Stimulated activated CD4-positive, alpha-beta T cell treated with anti-CD3 and anti-CD28 coated beads, TNF-alpha, amount 100 ng/mL, for 48 hours (primary cell): ENCODE measurements at regions not wholly inside any gene's neighbourhood (a gene's known extent, or its start where the extent isn't known, plus 50 kb on each side); places are given as distances from the start of the nearest gene placed in this dataset.

Experiments used
- DNase-seq, 3 donors: peaks; one replicate each; pipeline ENCODE4 v3.0.0-alpha.2; 2020; ENCODE audit warnings: low read depth in 3 of 3

DNA sequence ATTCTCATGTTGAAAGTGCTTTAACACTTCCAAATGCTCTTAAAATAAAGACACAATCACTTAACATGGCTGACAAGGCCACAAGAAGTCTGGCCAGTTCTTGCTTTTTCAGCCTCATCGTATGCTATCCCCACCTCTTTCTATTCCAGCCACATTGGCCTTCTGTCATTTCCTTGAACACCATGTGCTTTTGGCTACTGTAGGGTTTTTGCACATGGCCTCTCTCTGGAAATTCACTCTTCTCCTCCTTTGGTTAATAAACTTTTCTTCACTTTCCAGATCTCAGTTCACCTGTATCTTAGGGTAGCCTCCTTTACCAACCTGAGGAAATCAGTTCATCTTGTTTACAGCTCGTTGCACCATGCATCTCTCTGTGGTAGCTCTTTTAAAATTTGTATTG, 450.5 kb upstream of the MEX3C start:
- no peak for DNase-seq

DNA sequence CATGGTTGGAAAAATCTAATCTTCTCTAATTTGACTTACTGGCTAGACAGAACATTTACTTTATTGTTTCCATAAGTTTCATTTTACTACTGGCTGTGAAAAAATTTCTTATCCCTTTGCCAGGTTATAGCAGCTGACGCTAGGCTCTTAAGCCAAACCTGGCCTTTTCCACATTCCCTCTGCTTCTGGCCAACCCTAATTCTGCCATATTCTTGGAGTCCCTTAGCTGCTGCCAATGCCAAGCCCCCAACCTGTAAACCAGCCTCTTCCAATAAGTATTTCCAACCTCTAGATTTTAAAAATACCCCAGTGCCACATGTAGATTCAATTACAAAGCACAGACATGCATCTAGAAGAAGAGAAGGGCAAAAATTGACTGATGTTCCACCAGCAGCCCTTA, 452.3 kb upstream of the MEX3C start:
- DNase-seq: no peak

DNA sequence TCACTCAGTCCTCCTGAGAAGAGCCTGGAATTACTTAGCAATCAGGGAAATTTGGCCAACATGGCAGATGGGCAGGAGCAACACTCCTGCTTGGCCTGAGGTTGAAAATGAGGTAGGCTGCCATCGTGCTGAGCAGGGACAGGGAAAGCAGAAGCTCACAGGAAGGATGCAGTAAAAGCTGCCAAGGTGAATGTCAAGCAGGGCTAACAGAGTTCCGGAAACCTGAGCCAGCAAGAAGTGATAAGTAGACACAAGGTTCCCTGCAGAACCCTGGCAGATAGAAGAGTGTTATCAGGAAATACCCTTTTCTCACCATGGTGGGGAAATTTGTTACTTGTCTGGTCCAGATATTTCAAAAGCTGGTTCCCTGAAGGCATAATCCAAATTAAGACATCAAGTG, 454.3 kb upstream of the MEX3C start:
- no peak for DNase-seq

DNA sequence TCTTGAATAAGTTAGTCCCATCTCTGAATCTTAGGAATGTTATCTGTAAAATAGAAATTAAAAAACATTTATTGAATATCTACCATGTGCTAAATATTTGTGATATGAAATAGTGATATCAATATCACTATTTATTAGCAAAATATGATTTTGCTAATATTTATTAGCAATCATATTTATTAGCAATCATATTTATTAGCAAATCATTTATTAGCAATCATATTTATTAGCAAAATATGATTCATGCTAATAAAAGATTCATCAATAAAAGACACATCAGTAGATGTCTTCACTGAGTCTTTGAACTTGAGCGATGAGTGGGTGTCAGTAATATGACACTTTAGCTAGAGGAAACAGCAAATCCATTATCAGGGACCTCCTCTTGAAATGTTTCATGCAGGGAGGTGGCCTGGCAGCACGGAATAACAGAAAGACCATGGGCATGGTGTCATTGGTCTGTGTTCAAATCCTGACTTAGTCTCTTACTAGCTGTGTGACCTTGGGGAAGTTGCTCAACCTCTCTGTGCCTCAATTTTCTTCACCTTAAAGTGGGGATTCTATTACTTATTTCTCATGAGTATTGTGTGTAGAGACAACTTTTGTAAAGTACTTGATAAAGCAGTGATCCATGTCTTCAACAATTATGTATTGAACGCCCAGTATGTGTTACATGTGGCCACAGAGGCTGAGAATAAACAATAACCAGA, 456.2 kb upstream of the MEX3C start:
- DNase-seq: no peak

DNA sequence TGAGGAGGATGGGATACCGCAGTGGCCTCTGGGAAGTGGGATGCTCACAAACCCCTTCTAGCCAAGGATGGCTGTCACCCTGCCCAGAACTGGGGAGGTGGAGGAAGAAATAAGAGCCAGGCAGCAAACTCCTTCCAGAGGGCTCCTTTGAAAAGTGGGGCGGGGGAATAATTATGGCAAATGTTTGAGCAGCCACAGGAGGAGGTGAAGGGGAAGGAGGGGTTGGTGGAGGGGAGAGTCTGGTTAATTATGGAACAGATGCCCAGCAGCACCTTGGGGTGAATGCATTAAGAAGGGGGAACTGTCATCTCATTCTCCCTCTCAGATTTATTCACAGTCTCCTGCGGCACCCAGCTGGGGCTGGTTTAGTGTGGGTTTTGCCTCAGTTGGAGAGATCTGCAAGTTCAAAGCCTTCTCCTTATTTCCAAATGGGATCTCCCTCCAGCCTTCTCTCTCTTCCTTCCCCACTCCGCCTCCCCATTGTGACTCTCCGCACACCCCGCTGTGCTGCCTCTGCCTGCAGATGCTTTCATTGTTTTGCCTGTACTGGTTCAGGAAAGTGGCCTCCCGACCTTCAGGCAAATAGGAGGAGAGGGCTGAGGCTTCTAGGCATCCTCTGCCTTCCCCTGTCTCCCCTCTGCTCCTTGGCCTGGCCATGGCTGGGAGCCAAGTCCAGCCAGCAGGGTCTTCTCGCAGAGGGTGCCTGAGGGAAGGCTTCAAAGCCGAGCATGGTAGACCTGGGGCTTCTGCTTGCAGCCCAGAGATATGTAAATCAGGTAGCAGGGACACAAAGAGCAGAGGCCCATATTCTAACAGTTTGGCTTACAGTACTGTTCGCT, 457.2 kb upstream of the MEX3C start:
- DNase-seq: no peak

DNA sequence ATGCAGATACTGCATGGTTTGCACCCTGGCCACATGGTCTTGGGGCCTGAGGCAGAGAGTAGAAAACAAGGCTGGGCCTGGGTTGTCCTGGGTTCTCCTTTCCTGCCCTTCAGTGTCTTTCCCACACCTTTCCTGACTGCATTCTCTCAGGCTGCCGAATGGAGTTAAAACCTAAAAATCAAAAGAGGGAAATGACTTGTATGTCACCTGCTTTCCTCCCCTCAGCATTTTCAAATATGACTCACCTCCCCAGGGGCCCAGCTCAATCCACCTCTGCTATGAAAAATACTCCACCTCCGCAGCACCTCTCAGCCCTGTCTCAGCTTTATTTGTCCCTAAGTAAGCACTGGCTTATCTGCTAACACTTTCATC, 457.8 kb upstream of the MEX3C start:
- DNase-seq: no peak

DNA sequence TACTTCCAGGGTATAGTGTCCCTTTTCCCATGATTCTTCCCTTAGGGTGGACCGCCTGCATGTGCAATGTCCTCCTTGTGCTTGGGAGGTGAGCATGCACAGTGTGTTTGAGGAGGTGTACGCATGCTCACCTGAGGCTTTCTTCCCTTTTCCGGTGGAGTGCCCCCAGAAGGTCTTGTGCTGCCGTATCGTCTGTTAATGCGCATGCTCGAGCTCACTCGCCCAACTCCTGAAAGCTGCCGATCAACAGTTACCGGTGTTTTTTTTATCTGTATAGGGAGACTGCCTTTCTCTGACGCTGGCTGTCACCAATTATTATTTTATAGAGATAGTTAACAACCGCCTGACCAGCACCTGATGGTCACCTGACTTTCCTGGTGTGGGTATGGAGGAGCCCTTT, 458.8 kb upstream of the MEX3C start:
- DNase-seq: no peak

DNA sequence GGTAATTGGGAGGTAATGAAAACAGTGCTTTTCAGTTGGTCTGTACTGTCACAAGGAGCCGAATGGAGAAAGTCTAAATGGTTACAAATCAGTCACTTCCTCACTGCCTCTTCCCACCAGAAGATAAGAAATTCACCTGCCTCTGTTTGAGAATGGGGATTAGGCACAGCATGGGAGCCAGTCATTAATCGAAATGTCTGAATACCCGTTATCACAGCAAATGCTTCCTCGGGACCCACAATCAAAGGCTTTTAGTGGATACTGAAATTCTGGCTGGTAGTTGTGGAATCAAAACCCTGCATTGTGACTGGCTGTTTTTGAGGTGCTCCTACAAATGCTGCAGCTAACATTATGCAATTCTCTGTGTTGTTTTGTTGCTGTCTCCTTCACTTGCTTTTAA, 461.0 kb upstream of the MEX3C start:
- DNase-seq: no peak

DNA sequence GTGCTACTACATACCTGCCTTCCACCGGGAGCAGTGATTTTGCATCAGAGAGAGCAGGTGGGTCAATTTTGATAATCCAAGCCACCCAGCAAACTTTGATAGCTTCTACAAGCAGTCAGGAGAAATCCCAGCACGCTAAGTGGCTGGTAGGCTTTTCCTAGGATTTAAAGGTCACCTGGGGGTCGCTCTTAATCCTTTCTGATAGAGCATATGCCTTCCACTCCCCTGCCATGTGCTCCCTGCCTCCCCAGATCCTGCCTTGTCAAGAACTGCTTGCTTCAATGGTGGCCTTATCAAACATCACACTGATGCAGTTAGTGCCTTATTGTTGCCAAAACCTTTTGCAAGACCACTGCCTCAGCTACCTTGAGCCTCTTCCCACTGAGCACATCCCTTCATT, 462.3 kb upstream of the MEX3C start:
- DNase-seq: no peak

DNA sequence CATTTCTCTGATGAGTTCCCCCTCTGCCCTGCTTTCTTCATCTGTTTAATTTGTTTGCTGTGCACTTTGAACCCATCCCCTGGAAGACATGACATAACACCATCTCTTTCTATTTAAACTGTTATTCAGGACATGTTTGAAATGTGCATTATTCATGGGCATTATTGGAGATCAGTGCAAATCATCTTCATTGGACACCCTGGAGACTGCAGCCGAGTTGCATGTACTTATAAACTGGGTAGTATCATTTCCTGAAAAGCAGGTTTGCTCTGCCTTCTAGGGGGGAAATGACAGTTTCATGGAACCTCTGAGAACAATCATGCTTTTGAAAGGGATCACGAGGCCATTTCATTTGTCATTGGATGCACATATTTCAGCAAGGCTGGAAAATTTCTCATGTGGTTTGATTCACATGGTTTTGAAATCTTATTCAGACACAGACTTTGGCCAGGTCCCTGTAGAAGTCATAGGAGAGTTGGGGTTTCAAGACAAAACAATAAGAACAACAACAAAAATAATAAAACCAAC, 462.8 kb upstream of the MEX3C start:
- no peak for DNase-seq

DNA sequence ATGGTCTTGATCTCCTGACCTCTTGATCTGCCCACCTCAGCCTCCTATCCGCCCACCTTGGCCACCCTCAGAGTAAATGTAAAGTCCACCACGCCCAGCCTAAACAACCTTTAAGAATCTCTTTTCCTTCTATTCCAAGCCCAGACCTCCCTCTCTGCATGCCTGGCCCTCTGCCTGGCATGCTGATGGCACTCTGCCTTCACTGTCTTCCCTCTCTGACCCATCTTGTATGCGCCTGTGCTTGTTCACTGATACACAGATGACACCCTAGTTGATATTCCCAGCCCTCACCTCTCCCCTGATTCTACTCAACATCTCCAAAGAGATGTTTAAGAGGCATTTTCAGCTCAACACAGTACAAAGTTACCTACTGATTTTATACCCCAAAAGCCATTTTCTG, 466.8 kb upstream of the MEX3C start:
- no peak for DNase-seq

DNA sequence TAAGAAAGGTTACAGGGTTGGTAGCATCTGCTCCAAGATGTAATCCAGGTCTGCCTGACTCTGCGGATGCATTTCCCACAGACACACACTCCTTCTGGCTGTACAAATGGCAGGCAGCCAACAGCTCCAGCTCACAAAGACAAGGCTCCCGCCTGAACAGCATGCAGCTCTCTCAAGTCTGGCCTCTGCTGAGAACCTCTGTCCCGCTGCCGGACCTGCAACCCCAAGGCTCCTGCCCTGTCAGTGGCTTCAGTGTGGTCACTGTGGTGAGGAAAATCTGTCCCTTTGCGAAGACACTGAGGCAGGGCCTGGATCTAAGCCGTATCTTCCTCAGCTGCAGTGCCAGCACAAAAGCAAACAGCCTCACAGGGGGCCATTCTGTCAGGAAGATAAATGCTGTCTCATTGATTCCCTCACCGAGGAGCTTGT, 469.3 kb upstream of the MEX3C start:
- no peak for DNase-seq

DNA sequence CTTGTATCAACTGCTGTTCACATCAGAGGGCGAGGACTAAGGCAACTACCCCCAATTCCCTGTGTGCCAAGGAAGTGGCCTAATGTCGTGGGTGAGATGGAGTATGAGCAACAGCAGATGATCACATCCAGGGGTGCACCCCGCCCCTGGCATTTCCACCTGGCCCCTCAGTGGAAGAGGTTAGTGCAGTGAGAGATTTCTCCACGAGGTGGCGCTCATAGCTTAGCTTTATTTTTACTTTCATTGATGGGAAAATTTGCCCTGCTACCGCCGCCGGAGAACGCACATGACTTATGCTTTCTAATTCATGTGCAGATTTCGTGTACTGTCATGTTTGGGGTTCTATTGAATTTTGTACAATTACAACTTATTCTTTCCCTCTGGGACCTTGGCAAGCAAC, 470.6 kb upstream of the MEX3C start:
- peak; percentile 12 to 31 (median 15) for DNase-seq

DNA sequence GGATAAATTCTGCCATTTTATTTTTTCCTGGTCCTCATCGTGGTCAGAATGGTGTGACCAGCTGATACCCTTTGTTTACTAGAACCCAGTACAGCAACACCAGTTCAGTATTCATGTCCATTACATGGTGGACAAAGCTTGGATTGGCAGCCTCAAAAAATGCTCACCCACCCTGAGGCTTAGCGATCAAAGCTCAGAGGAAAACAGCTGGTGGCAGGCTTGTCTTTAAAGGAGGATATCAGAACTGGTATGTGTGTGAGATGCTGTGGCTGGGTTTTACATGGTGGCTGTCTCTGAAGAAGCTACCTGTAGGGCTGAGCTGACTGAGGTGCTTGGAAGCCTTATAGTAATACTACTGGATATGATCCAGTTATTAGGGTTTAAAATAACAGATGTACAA, 471.1 kb upstream of the MEX3C start:
- no peak for DNase-seq

DNA sequence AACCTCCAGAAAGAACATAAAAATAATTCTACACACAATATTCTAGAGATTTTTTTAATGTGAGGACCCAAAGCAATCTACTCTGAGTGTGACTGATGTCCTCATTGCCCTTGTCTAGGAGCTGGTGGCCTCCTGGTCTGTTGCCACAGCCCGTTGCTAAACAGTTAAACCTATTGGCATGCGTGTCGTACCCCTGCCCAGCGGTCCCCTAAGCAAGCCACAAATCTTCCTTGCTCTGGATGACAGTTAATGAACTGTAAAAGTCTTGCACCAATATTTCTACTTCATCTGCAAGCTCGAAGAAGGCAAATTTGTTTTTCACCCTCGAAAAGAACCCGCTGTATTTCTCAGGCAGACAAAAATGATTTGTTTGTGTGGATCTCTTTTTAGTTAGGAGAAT, 489.1 kb upstream of the MEX3C start:
- no peak for DNase-seq

DNA sequence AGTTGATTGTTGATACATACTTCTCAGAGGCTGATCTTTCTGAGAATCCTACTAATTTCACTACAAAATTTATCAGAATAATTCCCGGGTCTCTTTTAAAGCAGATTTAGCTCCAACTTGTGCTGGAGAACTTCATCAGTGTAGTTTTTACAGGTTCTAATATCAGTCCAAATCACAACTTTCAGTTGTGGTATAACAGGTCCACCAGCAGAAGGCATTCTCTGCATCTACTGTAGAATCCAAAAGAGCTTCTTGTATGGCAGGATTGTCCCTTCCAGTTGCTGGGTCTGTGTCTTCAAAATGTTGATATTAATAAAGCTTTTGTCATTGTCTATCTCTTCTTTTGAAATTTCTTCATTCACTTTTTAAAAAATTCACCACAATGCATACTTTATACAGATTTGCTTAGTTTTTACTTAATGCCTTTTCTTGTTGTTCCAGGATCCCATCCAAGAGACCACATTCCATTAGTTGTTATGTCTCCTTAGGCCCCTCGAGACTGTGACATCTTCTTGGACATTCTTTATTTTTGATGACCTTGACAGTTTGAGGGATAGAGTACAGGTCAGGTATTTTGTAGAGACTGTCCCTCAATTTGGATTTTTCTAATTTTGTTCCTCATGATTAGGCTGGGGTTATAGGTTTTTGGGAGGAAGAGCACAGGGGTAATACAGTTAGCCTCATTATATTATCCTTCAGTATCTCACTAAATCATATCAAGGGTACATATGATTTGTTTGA, 490.5 kb upstream of the MEX3C start:
- DNase-seq: no peak

DNA sequence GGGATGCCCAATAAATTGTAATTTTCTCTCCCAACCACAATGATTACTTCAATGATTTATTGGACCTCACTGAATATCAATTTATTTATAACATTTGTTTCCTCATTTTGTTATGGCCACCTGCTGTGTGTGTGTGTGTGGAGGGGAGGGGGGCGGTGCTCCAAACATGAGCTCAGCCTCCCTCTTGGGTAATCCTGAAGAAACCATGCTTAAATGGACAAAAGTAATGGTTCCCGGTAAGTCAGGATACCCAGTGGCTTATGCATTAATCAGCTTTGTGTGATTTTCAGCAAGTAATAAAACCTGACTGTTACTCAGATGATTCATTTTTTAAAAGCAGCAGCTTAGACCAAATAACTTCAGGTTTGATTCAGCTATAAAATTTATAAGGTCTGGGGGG, 495.1 kb upstream of the MEX3C start:
- DNase-seq: no peak

DNA sequence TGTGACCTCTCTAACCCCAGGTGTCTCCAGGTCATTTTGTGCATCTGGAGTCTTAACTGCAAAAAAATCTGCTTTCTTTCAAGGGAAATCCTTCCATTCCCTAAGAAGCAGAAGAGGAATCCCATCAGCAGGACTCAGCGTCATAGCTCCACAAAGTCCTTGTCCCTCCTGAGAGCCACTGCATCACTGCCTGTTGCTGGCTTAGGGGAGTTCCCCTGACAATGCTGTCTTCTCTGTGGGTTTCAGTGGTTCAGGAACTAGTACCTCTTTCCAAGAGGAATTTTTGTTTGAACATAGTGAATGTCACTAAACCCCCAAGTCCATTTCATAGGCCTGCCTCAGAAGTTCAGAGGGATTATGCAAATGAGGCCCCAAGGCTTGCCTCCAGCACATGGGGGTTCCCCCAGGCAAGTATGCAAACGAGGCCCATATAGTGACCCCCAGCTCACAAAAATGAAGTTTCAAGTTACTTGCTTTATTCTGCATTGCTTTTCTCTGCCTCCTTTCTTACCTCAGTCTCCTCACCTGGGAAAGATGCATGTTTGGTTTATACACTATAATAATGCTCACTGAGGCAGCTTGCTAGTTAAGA, 513.9 kb upstream of the MEX3C start:
- no peak for DNase-seq

DNA sequence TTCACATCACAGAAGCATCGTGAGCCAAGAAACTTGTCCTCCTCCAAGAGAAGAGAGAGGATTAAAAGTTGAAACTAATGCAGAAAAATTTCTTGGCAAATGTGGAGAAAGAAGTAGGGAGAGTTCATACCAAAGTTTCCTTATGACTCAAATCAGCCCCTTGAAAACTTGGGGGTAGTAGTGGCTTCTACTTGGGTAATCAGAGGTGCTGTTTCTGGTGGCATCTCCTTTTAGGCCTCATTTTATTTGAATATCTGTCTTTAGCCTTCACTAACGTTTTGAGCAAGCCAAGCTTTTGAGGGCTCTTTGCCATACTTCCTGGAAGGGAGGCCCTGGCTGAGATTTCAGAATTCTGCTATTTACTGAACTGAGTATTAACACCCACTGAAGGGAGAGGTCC, 515.3 kb upstream of the MEX3C start:
- DNase-seq: no peak

DNA sequence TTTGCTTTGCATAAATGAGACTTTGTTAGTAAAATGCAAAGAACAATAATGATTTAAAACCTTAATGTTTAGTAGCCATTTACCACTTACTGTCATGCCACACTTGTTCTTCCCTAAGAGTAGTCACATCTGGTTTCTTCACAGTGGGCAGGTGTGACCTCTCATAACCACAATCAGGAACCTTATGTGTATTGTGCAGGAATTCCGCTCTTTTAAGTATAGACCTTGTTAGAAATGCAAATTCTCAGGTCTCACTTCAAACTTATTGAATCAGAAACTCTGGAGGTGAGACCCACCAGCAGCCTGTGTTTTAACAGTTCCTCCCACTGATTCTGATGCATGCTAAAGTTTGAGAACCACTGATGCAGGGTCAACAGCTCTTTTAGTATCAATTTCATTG, 518.8 kb upstream of the MEX3C start:
- DNase-seq: no peak

DNA sequence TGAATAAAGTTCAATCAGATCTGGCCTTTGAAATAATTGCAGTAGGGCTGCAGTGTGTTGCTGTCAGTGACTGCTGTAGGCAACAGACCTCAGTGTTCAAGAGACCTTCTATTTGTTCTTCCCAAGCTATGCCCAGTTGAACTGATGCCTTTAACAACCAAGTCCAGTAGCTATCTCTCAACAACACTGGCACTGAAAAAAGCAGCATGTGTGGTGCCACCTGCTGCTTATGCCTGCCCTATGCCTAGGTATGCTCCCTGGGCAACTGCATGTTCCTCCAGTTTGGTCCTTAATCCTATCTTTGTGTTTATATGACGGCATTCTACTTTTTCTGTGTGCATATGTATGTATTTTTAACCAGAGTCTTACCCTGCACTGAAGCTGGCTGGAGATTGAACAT, 523.9 kb upstream of the MEX3C start:
- DNase-seq: no peak

DNA sequence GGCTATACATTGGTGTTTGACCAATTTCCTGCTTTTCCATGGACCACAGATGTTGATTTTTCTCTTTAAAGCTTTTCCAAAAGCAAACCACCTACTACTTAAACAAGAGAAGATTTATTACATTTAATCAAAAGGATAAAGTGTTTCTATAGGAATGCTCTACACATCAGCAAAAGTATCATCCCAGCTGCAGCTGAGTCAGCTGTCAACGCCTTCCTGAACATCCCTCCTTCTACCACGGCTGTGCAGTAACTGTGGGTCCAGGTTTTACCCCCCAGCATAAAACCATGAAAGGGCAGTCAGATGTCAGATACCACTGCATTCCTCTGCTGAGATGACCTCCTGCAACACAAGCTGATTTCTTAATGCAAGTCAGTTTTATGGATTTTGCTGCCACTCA, 524.5 kb upstream of the MEX3C start:
- DNase-seq: no peak
